Heart left ventricle (tissue), 16 donors: ENCODE measurements at regions not wholly inside any gene's neighbourhood (a gene's known extent, or its start where the extent isn't known, plus 50 kb on each side); places are given as distances from the start of the nearest gene placed in this dataset.

ENCODE experiments used
- ATAC-seq, 4 donors: fragments of 200-7000 bp; cut with Tn5 transposase; one replicate each; pipeline ENCODE4 v1.9.1; 2020 to 2022; ENCODE audit warnings: moderate library complexity in 4 of 4, mild to moderate bottlenecking in 3 of 4, moderate number of reproducible peaks in 1 of 4
- DNase-seq, 5 donors: peaks; one replicate each; pipeline ENCODE4 v3.0.0-alpha.2; 2020
- H3K27ac ChIP-seq, 12 donors: fragments of 200-600 bp; sonication (generic) in 4 of 12; one replicate each; pipeline versions ENCODE4 v1.5.0 to v1.8.0; 2016 to 2022; ENCODE audit warnings: mild to moderate bottlenecking in 2 of 12
- H3K27me3 ChIP-seq, 9 donors: fragments of 200-600 bp; sonication (generic) in 2 of 9; one replicate each; pipeline versions ENCODE4 v1.5.1 to v1.8.0; 2016 to 2022; ENCODE audit warnings: mild to moderate bottlenecking in 3 of 9
- H3K36me3 ChIP-seq, 9 donors: fragments of 200-600 bp; sonication (generic) in 2 of 9; one replicate each; pipeline versions ENCODE4 v1.5.0 to v1.8.0; 2018 to 2022; ENCODE audit warnings: mild to moderate bottlenecking in 2 of 9
- H3K4me1 ChIP-seq, 12 donors: fragments of 200-600 bp; sonication (generic) in 4 of 12; one replicate each; pipeline versions ENCODE4 v1.5.0 to v1.8.0; 2016 to 2022; ENCODE audit warnings: mild to moderate bottlenecking in 3 of 12
- H3K4me3 ChIP-seq, 12 donors: fragments of 200-600 bp; sonication (generic) in 4 of 12; one replicate each; pipeline versions ENCODE4 v1.5.0 to v1.8.0; 2017 to 2022; ENCODE audit warnings: mild to moderate bottlenecking in 9 of 12, moderate library complexity in 4 of 12
- H3K9me3 ChIP-seq, 12 donors: fragments of 200-600 bp; sonication (generic) in 4 of 12; one replicate each; pipeline versions ENCODE4 v1.5.0 to v1.8.0; 2016 to 2022; ENCODE audit warnings: mild to moderate bottlenecking in 1 of 12
- POLR2A ChIP-seq, 2 donors: fragments of 450-650 bp; IDR thresholded peaks; one replicate each; pipeline ENCODE4 v1.6.1; 2017; ENCODE audit warnings: antibody characterized with exemption in 2 of 2, mild to moderate bottlenecking in 2 of 2, moderate library complexity in 2 of 2
- WGBS, 4 donors: extraction: QIAGEN DNeasy Blood & Tissue Kit in 2 of 4; methylation state at CpG; one replicate each; pipeline versions ENCODE4 v1.1.5 to v1.1.7; 2013 to 2018; 5-methylcytosine and 5-hydroxymethylcytosine counted together
- intact Hi-C, 10 donors: fragments of 100-400 bp; cut with DNase I; formaldehyde crosslinking; loops; one replicate each; pipeline versions ENCODE4 v1.11.1 to v1.14.2; 2022
- TF ChIP-seq, protein P1 (sequence below), 12 donors: fragments of 200-600 bp; sonication (generic) in 4 of 12; IDR thresholded peaks; one replicate each; pipeline versions ENCODE4 v1.5.0 to v1.8.0; 2018 to 2022; ENCODE audit warnings: antibody characterized with exemption in 12 of 12, mild to moderate bottlenecking in 5 of 12
- donor health status: ischemic (EF 13 %, LVEDD 7.1; RV severe dilation, severe dysfunction).
- donor health status: healthy with polysubstance abuse.
- donor health status: DM: no; HTN: yes; CAD: no.
- donor health status: DM: no; HTN: no; CAD: no.
- donor health status: ischemic (EF 25% LVEDD 6.9; RV normal size, moderate dysfunction).
- donor health status: ischemic (EF 25% LVEDD 5.7; RV mildly dilated, moderate dysfunction).
- donor health status: healthy.
- donor health status: DM: yes; HTN: yes; CAD: no.
- donor health status: ischemic (EF 35%, LVEDD 5.7; RV mildly dilated, moderate dysfunction).
- donor health status: nonischemic (EF 11% LVEDD 7.7; RV severe dilation, severe dysfunction).
- donor health status: DM: yes; HTN: yes; CAD: no.
- donor health status: PGD.
- donor health status: ischemic (EF 29% LVEDD 5.4; RV normal size, mild dysfunction).
- donor health status: nonischemic (EF 23%, LVEDD 6.1; RV moderate dilation, normal function).

DNA sequence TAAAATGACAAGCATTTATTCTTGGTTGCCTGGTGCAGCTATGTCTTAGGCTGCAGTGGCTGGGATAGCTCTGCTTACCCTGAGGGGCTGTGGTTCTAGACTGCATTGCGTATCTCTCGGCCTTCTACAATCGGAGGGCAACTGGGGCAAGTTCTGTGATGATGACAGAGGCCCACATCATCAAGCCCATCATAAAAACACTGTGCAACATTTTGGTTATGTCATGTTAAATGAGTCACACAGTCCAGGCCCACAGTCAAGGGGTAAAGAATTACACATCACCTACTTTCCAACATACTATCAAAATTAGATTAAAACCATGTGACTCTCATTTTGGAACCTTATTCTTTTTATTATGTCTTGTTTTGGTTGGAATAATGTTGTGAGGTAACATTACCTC, 120.2 kb upstream of the GUCY1A1 start:
- intact Hi-C loops = no loop called here
- peaks cover 0 to 24% (median 6%) of the 10 kb centered on the region in 12 donors for H3K4me1 ChIP-seq
- no peaks in the 10 kb centered on the region for H3K9me3 ChIP-seq
- TF ChIP-seq, protein P1, sequence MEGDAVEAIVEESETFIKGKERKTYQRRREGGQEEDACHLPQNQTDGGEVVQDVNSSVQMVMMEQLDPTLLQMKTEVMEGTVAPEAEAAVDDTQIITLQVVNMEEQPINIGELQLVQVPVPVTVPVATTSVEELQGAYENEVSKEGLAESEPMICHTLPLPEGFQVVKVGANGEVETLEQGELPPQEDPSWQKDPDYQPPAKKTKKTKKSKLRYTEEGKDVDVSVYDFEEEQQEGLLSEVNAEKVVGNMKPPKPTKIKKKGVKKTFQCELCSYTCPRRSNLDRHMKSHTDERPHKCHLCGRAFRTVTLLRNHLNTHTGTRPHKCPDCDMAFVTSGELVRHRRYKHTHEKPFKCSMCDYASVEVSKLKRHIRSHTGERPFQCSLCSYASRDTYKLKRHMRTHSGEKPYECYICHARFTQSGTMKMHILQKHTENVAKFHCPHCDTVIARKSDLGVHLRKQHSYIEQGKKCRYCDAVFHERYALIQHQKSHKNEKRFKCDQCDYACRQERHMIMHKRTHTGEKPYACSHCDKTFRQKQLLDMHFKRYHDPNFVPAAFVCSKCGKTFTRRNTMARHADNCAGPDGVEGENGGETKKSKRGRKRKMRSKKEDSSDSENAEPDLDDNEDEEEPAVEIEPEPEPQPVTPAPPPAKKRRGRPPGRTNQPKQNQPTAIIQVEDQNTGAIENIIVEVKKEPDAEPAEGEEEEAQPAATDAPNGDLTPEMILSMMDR (IDR thresholded peaks at IDR 0.05) = no peak
- no peak for TF ChIP-seq POLR2A (IDR thresholded peaks at IDR 0.05)
- no peaks in the 10 kb centered on the region for H3K36me3 ChIP-seq
- ATAC-seq (no peak), DNase-seq (no peak)
- H3K27me3 ChIP-seq = no peaks in the 10 kb centered on the region
- no peak overlapping the region for H3K4me3 ChIP-seq
- WGBS, 4 donors = 94 to 98% (median 96%) methylated on average over 3 of the region's 3 CpGs
- H3K27ac ChIP-seq = no peak overlapping the region

DNA sequence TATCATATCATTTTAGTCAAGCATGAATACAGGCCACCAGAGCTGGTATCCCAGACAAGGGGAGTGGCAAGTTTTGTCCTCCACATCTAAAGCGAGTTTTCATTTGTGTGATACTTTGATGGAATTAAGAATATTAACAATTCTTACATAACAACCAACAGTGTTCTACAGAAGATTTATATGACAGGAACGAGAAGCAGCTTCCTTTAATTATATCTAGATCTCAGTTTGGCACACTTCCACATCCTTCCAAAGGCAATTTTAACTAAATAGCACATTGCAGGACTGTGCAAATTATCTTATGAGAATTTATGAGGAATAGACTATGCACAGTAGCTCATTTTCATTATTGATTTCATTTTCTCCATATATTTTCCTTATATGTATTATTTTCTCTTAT, 121.2 kb upstream of the GUCY1A1 start:
- Histone ChIP-seq H3K4me1 (peaks cover 0 to 24% (median 6%) of the 10 kb centered on the region in 12 donors), H3K27me3 (no peaks in the 10 kb centered on the region), H3K4me3 (no peak overlapping the region), H3K9me3 (no peaks in the 10 kb centered on the region), H3K27ac (peak overlapping the region in 1 of 12 donors; percentile 35), H3K36me3 (no peaks in the 10 kb centered on the region)
- DNase-seq (no peak), ATAC-seq (no peak)
- 46 to 59% (median 52%) methylated on average over 2 of the region's 2 CpGs for WGBS, 4 donors
- TF ChIP-seq, protein P1 (IDR thresholded peaks at IDR 0.05) = no peak
- TF ChIP-seq POLR2A (IDR thresholded peaks at IDR 0.05) = no peak
- intact Hi-C loops = no loop called here

DNA sequence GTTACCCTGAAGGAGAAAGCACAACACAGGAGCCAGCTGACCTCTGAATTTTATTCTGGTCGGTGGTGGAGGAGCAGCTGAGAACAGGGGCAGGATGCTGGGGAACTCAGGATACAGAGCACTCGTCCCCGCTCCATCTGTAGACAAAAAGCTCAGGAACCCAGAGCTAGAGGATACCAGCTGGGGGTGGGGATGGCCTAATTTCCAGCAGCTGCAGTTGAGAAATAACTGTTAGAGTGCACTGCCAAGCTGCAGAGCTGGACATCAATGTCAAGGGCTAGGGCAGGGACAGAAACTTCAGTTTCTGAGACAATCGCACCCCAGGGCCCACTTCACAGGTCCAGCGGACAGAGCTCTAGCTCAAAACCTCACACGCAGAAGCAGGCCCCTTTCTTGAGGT, 122.1 kb upstream of the GUCY1A1 start:
- H3K27ac ChIP-seq = peak overlapping the region in 6 of 12 donors; percentile 20 to 36 (median 30)
- WGBS, 4 donors = 67 to 82% (median 77%) methylated on average over 6 of the region's 6 CpGs
- H3K9me3 ChIP-seq = no peaks in the 10 kb centered on the region
- ATAC-seq = peak; percentile 66 to 86 (median 82)
- H3K4me1 ChIP-seq = peaks cover 0 to 24% (median 6%) of the 10 kb centered on the region in 12 donors
- DNase-seq = peak in 4 of 5 donors; percentile 20 to 60 (median 43)
- H3K27me3 ChIP-seq = no peaks in the 10 kb centered on the region
- intact Hi-C loops = no loop called here
- H3K36me3 ChIP-seq = no peaks in the 10 kb centered on the region
- no peak overlapping the region for H3K4me3 ChIP-seq
- TF ChIP-seq, protein P1 (IDR thresholded peaks at IDR 0.05) = no peak

DNA sequence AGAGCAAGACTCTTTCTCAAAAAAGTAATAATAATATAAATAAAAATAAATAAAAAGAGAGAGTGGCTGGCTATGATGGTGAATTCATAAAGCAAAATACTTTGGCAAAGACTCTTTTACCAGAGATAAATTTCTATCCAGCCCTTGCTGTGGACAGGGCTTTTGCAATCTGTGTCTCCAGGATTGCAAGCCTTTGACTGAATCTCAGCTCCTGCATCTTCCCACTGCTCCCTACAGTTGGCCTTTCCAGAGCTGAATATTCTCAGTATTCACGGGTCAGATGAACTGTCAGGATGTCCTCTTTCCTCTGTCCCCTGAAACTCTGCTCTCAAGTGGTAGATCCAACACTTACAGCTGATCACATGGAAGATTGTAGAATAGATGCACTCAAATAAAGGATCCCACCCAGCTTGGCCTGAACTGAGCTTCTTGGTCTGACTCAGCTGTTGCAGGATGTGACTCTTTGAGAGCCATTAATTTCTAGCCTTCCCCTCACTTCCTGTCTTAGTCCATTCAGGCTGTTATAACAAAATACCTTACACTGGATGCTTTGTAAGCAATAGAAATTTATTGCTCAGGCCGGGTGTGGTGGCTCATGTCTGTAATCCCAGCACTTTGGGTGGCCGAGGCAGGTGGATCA, 123.4 kb upstream of the GUCY1A1 start:
- Histone ChIP-seq H3K27ac (peak overlapping the region in 3 of 12 donors; percentile 20 to 37 (median 36)), H3K4me3 (no peak overlapping the region), H3K27me3 (no peaks in the 10 kb centered on the region), H3K36me3 (no peaks in the 10 kb centered on the region), H3K4me1 (peaks cover 0 to 24% (median 6%) of the 10 kb centered on the region in 12 donors), H3K9me3 (no peaks in the 10 kb centered on the region)
- TF ChIP-seq POLR2A (IDR thresholded peaks at IDR 0.05) = no peak
- TF ChIP-seq, protein P1 (IDR thresholded peaks at IDR 0.05) = no peak
- WGBS, 4 donors = 69 to 80% (median 75%) methylated on average over 3 of the region's 3 CpGs
- no peak for DNase-seq
- intact Hi-C loops = no loop called here
- peak; percentile 20 to 84 (median 54) for ATAC-seq
